ENCODE measurements at regions not wholly inside any gene's neighbourhood (a gene's known extent, or its start where the extent isn't known, plus 50 kb on each side); places are given as distances from the start of the nearest gene placed in this dataset.

DNA sequence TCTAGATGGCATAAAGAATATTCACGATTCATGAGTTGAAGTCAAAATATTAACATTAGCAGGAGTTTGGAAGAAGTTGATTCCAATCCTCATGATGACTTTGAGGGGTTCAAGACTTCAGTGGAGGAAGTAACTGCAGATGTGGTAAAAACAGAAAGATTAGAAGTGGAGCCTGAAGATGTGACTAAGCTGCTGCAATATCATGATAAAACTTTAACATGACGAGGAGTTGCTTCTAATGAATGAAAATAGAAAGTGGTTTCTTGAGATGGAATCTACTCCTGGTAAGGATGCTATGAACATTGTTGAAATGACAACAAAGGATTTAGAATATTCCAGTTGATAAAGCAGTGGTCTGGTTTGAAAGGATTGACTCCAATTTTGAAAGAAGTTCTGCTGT lies 70.1 kb upstream of the TMLHE start:
- DNase-seq (ENCODE audit: low read depth): no peak

DNA sequence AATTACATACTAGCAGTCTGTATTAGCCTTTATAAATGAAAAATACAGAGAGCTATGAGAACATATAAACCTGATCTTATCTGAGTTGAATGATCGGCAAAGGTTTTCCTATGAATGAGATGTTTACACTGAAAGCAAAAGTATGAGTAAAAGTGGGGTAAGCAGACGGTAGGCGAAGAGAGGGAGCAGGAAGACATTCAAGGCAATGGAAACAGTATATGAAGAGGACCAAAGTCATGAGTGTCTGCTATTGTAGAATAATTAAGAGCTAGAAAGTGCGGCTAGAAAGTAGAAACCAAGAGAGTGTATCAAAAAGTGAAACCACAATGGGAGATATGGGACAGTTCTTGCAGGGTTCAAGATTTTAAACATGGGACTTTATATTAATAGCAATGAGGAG lies 67.0 kb upstream of the TMLHE start:
- no peak for DNase-seq (ENCODE audit: low read depth)

DNA sequence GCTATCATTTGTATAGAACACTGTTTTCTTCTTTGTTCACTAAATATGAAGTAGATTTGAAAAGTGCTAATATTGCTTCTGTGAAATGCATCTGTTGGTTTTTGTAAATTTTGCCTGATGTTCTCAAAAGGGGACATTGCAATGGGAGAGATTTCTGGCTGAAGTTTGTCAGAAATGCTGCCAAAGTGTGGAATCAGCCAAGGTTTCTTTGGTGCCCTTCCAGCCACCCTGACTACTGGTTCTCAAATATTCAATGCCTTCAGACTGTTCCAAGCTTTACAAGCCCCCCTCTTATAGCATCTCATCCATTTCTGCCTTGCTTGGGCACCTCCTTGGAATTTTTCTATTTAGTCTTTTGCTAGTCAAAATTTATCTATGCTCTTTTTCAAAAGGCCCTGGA lies 60.6 kb upstream of the TMLHE start:
- no peak for DNase-seq (ENCODE audit: low read depth)

DNA sequence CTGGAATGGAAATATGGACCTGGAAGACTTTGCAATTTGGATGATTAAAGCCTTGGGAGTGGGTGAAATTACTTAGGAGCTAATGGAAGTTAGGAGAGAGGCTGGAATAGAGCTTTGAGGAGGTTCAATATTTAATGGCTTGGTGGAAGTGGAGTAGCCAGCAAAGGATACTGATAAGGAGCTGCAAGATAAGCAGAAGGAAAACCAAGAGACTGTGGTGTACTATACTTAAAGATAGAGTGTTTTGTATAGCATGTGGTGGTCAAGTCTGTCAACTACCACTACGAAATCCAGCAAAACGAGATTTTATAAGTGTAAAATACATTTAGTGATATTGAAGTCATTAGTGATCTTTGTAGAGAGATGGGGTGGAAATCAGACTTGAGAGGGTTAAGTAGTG lies 54.0 kb upstream of the TMLHE start:
- no peak for DNase-seq (ENCODE audit: low read depth)
